Panc1 (cell line): ENCODE measurements at regions not wholly inside any gene's neighbourhood (a gene's known extent, or its start where the extent isn't known, plus 50 kb on each side); places are given as distances from the start of the nearest gene placed in this dataset.

Experiments
- ATAC-seq: fragments of 200-7000 bp; cut with Tn5 transposase; 2 replicates; pipeline ENCODE4 v1.9.1; 2020; ENCODE audit warnings: mild to moderate bottlenecking, moderate library complexity
- BruUV-seq: library from RNA; stranded (reverse); fragments of 400-500 nt; replicated peaks from 2 replicates; lab custom pipeline; 2021; lab: Mats Ljungman, UMichigan
- CTCF ChIA-PET: fragments of 300-600 bp; sonication (Branson Sonifier 250); formaldehyde crosslinking; loops from one replicate; lab custom pipeline; 2022; ENCODE audit warnings: antibody characterized with exemption; lab: Charles Lee
- POLR2A ChIA-PET: fragments of 300-600 bp; sonication (Branson Sonifier 250); formaldehyde crosslinking; loops from one replicate; lab custom pipeline; 2022; ENCODE audit warnings: antibody characterized with exemption; lab: Charles Lee
- DNase-seq: peaks from one replicate; pipeline ENCODE4 v3.0.0-alpha.2; 2010; ENCODE audit warnings: low read depth, low spot score
- H3K27ac ChIP-seq: 2 replicates; pipeline ENCODE4 v1.5.1; 2011; ENCODE audit warnings: mild to moderate bottlenecking, low read length, inconsistent platforms
- H3K27me3 ChIP-seq: fragments of 200-500 bp; sonication (Bioruptor generic); 2 replicates; pipeline ENCODE4 v1.6.0; 2014; ENCODE audit warnings: low read length, inconsistent platforms; ENCODE audit not compliant: control insufficient read depth, insufficient read depth
- H3K36me3 ChIP-seq: fragments of 200-500 bp; sonication (Bioruptor generic); 2 replicates; pipeline ENCODE4 v1.5.1; 2014; ENCODE audit warnings: inconsistent platforms, mild to moderate bottlenecking, low read length, moderate library complexity; ENCODE audit not compliant: control insufficient read depth, insufficient read depth
- H3K4me1 ChIP-seq: 2 replicates; pipeline ENCODE4 v1.5.1; 2011; ENCODE audit warnings: inconsistent platforms, mild to moderate bottlenecking, low read length, moderate library complexity; ENCODE audit not compliant: control insufficient read depth, insufficient read depth
- H3K4me3 ChIP-seq, 2 experiments: 2 replicates each; pipeline ENCODE4 v1.5.1; 2011 to 2012; ENCODE audit warnings: low read depth in 2 of 2, low read length in 2 of 2, mild to moderate bottlenecking in 2 of 2, inconsistent platforms in 1 of 2, moderate library complexity in 1 of 2
- H3K9me3 ChIP-seq: fragments of 200-500 bp; sonication (Bioruptor generic); 2 replicates; pipeline ENCODE4 v1.5.1; 2014; ENCODE audit warnings: low read depth, mild to moderate bottlenecking, inconsistent platforms, low read length, moderate library complexity; ENCODE audit not compliant: control insufficient read depth, insufficient read depth
- CTCF ChIP-seq: fragments of 450-650 bp; IDR thresholded peaks from 2 replicates; pipeline ENCODE4 v1.5.1; 2017; ENCODE audit warnings: mild to moderate bottlenecking
- POLR2AphosphoS5 ChIP-seq: IDR thresholded peaks from 2 replicates; pipeline ENCODE4 v1.6.1; 2012; ENCODE audit warnings: mild to moderate bottlenecking, low read depth, low read length, moderate library complexity
- REST ChIP-seq, 2 experiments: IDR thresholded peaks; 2 replicates each; pipeline ENCODE4 v1.6.1; 2011 to 2012; ENCODE audit warnings: low read depth in 2 of 2, control low read depth in 1 of 2, low read length in 1 of 2, mild to moderate bottlenecking in 1 of 2, moderate library complexity in 1 of 2; ENCODE audit not compliant: insufficient read depth in 1 of 2
- SIN3A ChIP-seq: IDR thresholded peaks from 2 replicates; pipeline ENCODE4 v1.6.1; 2012; ENCODE audit warnings: low read depth, mild to moderate bottlenecking, low read length, moderate library complexity, borderline replicate concordance; ENCODE audit not compliant: insufficient read depth
- TCF7L2 ChIP-seq: IDR thresholded peaks from 2 replicates; pipeline ENCODE4 v1.6.1; 2011; ENCODE audit warnings: mild to moderate bottlenecking, low read depth, low read length, inconsistent platforms
- in situ Hi-C: cut with HindIII; loops from 2 replicates; pipeline ENCODE4 v1.10.0; 2016; ENCODE audit warnings: low sequenced_read_pairs, low pct_unique_long_range_greater_than_20kb
- intact Hi-C: fragments of 100-400 bp; cut with micrococcal nuclease; formaldehyde crosslinking; loops from one replicate; pipeline ENCODE4 v1.10.0; 2022; ENCODE audit not compliant: unreplicated experiment

DNA sequence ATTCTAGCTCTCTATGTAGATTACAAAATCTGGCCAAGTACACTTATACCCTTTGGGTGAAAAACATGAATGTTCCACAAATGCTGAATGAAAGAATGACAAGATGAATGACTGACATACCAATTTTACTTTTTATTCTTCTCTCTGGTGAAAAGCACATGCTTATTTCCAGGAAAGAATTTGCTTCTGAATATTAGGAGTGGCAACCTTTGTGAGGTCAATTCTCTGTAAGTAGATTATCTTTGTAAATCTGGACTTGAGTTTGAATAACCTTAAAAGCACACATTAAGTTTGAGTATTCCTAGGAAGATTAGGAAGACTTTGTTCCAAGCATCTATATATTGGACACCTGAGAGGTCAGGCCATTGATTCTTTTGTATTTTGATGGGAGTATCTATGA is 78.1 kb upstream of the P2RY1 start:
- POLR2A ChIA-PET = no interaction called here

GRCh38 chr3:152760024-152760563 is 74.8 kb upstream of the P2RY1 start:
- intact Hi-C loops = no loop called here
- H3K4me3 ChIP-seq = no peak overlapping the region
- no peaks in the 10 kb centered on the region for H3K36me3 ChIP-seq
- H3K27ac ChIP-seq = no peak overlapping the region
- in situ Hi-C loops = no loop called here
- no peaks in the 10 kb centered on the region for H3K4me1 ChIP-seq
- BruUV-seq = no TSS peak
- H3K27me3 ChIP-seq = no peaks in the 10 kb centered on the region
- no peaks in the 10 kb centered on the region for H3K9me3 ChIP-seq
- no peak for DNase-seq
- CTCF ChIA-PET = no interaction called here
- no peak for ATAC-seq
- TF ChIP-seq SIN3A = no peak
- TF ChIP-seq CTCF = no peak
- no peak for TF ChIP-seq POLR2AphosphoS5
- TF ChIP-seq TCF7L2 = no peak
- POLR2A ChIA-PET = no interaction called here

More for the DNA sequence above, 78.1 kb upstream of the P2RY1 start:
- Histone ChIP-seq H3K4me1 (no peaks in the 10 kb centered on the region), H3K27me3 (no peaks in the 10 kb centered on the region), H3K4me3 (no peak overlapping the region), H3K9me3 (no peaks in the 10 kb centered on the region), H3K36me3 (no peaks in the 10 kb centered on the region), H3K27ac (no peak overlapping the region)
- DNase-seq (no peak), ATAC-seq (no peak)
- CTCF ChIA-PET = no interaction called here
- intact Hi-C loops (no loop called here), in situ Hi-C loops (no loop called here)
- no peak for TF ChIP-seq POLR2AphosphoS5
- BruUV-seq = no TSS peak

DNA sequence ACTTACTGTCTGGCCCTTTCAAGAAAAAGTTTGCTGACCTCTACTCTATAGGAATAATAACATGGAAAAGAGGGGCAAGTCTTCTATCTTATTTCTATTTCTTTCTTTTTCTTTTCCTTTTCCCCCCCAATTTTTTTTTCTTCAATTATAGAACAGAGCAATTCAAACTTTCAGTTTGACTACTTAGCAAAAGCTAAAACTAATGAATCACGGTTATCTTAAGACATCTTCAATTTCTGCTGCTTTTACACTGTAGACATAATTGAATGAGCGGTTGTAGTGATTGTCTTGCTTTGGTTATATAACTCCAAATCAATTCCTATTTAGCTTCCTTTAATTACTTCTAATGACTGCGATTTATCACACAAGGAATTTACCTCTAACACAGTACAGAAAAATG is 74.3 kb upstream of the P2RY1 start:
- no peak for DNase-seq
- TF ChIP-seq SIN3A (no peak), TCF7L2 (no peak), REST (IDR thresholded peaks at IDR 0.05; ENCODE audit: insufficient read depth in 1 of 2, low read depth in 2 of 2, low read length in 1 of 2) (no peak), POLR2AphosphoS5 (no peak), CTCF (no peak)
- no peak for ATAC-seq
- ChIA-PET CTCF (no interaction called here), POLR2A (no interaction called here)
- Histone ChIP-seq H3K4me3 (no peak overlapping the region), H3K4me1 (no peaks in the 10 kb centered on the region), H3K36me3 (no peaks in the 10 kb centered on the region), H3K27me3 (no peaks in the 10 kb centered on the region), H3K9me3 (no peaks in the 10 kb centered on the region), H3K27ac (no peak overlapping the region)
- in situ Hi-C loops (no loop called here), intact Hi-C loops (no loop called here)
- no TSS peak for BruUV-seq
